ENCODE measurements at regions not wholly inside any gene's neighbourhood (a gene's known extent, or its start where the extent isn't known, plus 50 kb on each side); places are given as distances from the start of the nearest gene placed in this dataset.

- no peak for DNase-seq
These were observed 483.0 kb upstream of the NBEA start for GRCh38 chr13:34458756-34459715.

- DNase-seq = no peak
These were observed 482.2 kb upstream of the NBEA start for GRCh38 chr13:34459856-34460255.

- DNase-seq = no peak
These were observed 479.2 kb upstream of the NBEA start for GRCh38 chr13:34462843-34463242.

- no peak for DNase-seq
These were observed 478.1 kb upstream of the NBEA start for GRCh38 chr13:34464011-34464410.

- no peak for DNase-seq
These were observed 476.6 kb upstream of the NBEA start for GRCh38 chr13:34465423-34465922.

- no peak for DNase-seq
These were observed 475.8 kb upstream of the NBEA start for GRCh38 chr13:34466301-34466700.

GRCh38 chr13:34467450-34468083 lies 474.5 kb upstream of the NBEA start:
- no peak for DNase-seq

GRCh38 chr13:34469196-34469986 lies 472.7 kb upstream of the NBEA start:
- DNase-seq = no peak

GRCh38 chr13:34474187-34474868 lies 467.7 kb upstream of the NBEA start:
- no peak for DNase-seq

- DNase-seq = no peak
These were observed 463.7 kb upstream of the NBEA start for GRCh38 chr13:34478376-34478775.

- no peak for DNase-seq
These were observed 440.1 kb upstream of the NBEA start for GRCh38 chr13:34502011-34502410.

- no peak for DNase-seq
These were observed 439.4 kb upstream of the NBEA start for GRCh38 chr13:34502621-34503020.

- DNase-seq = no peak
These were observed 435.3 kb upstream of the NBEA start for GRCh38 chr13:34506796-34507195.

- no peak for DNase-seq
These were observed 434.4 kb upstream of the NBEA start for GRCh38 chr13:34507630-34508029.

- DNase-seq = no peak
These were observed 429.3 kb upstream of the NBEA start for GRCh38 chr13:34512817-34513216.

GRCh38 chr13:34513526-34513925 lies 428.5 kb upstream of the NBEA start:
- no peak for DNase-seq

GRCh38 chr13:34515201-34515600 lies 426.9 kb upstream of the NBEA start:
- no peak for DNase-seq

- no peak for DNase-seq
These were observed 420.9 kb upstream of the NBEA start for GRCh38 chr13:34521171-34521570.

GRCh38 chr13:34522808-34523207 lies 419.3 kb upstream of the NBEA start:
- no peak for DNase-seq

- no peak for DNase-seq
These were observed 418.7 kb upstream of the NBEA start for GRCh38 chr13:34523406-34523805.

GRCh38 chr13:34533941-34534340 lies 408.1 kb upstream of the NBEA start:
- no peak for DNase-seq

Data from hypothalamus (tissue), 51 donors.